ENCODE measurements at regions not wholly inside any gene's neighbourhood (a gene's known extent, or its start where the extent isn't known, plus 50 kb on each side); places are given as distances from the start of the nearest gene placed in this dataset.

GRCh38 chr11:104487046-104487806 is 323.3 kb upstream of the PDGFD start (continued):
- no peak for TF ChIP-seq PRDM15 (CRISPR knock-in tag; IDR thresholded peaks at IDR 0.05)
- no peak for TF ChIP-seq E2F1 (CRISPR knock-in tag; IDR thresholded peaks at IDR 0.05)
- TF ChIP-seq ZNF425 (CRISPR knock-in tag; conservative IDR thresholded peaks at IDR 0.05) = no peak
- TF ChIP-seq ZSCAN18 (CRISPR knock-in tag; IDR thresholded peaks at IDR 0.05) = no peak
- no peak for TF ChIP-seq CREM (CRISPR knock-in tag; IDR thresholded peaks at IDR 0.05)

DNA sequence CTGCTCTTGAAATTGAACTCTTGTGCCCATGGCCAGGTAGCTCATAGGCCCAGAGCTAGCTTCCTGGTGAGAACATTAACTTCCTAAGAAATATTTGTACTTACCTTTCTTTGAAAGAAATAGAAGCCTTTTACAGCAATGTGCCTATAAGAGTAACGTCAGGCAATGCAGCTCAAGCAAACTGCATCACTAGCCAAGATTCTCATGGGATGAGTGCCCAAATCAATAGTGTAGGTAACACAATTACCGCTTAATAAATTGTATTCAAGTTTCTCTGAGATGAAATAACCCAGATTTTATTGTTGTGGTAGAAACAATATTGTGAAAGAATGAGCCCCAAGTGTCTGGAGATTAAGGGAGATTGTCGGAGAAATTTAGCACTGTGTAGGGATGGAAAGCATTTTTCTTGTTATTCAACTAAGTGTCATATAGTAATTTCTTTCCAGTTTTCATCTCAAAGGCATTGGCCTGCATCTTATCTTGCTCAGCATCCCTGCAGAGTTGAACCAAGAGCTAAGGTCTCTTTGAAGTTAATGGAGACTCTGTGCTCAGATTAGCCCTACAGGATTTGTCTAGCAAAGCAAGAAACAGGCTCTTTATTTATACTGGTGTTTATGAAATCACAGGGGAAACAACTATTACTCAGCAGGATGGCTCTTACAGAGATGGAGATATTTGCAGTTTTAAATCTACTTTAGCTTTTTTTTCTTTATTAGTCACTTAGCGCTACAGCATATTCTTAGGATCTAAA is 321.0 kb upstream of the PDGFD start:
- no peak for TF ChIP-seq PRRX2 (CRISPR knock-in tag; IDR thresholded peaks at IDR 0.05)
- no peak for TF ChIP-seq NR1H2 (CRISPR knock-in tag; IDR thresholded peaks at IDR 0.05)
- no peak for TF ChIP-seq HMGA2 (CRISPR knock-in tag; IDR thresholded peaks at IDR 0.05)
- TF ChIP-seq ZNF317 (CRISPR knock-in tag; IDR thresholded peaks at IDR 0.05; ENCODE audit: borderline replicate concordance, low read depth) = no peak
- Mint-ChIP-seq H3K27ac (no peak overlapping the region), H3K4me1 (peaks cover 3% of the 10 kb centered on the region), H3K4me3 (no peak overlapping the region), H3K27me3 (ENCODE audit: low read depth) (no peaks in the 10 kb centered on the region), H3K9me3 (peaks cover 49% of the 10 kb centered on the region), H3K36me3 (peaks cover 41% of the 10 kb centered on the region)
- DNase-seq (ENCODE audit: low spot score) (no peak), ATAC-seq (no peak)
- POLR2A ChIA-PET = no interaction called here
- CTCF ChIA-PET = no interaction called here

GRCh38 chr11:104476898-104477297 is 313.0 kb upstream of the PDGFD start:
- ATAC-seq (no peak), DNase-seq (ENCODE audit: low spot score) (no peak)
- H3K4me1 Mint-ChIP-seq = no peaks in the 10 kb centered on the region
- peaks cover 8% of the 10 kb centered on the region for H3K36me3 Mint-ChIP-seq
- H3K27me3 Mint-ChIP-seq (ENCODE audit: low read depth) = no peaks in the 10 kb centered on the region
- peaks cover 11% of the 10 kb centered on the region for H3K9me3 Mint-ChIP-seq
- no peak overlapping the region for H3K27ac Mint-ChIP-seq
- POLR2A ChIA-PET = no interaction called here
- H3K4me3 Mint-ChIP-seq = no peak overlapping the region
- CTCF ChIA-PET = interaction anchor here (1.4 kb wide), 1 partner anchor 223 kb away, joined by 3 read pairs; no protein-coding TSS in a partner anchor
- TF ChIP-seq NFE2L1 (CRISPR knock-in tag; IDR thresholded peaks at IDR 0.05) = no peak
- TF ChIP-seq, protein P1, sequence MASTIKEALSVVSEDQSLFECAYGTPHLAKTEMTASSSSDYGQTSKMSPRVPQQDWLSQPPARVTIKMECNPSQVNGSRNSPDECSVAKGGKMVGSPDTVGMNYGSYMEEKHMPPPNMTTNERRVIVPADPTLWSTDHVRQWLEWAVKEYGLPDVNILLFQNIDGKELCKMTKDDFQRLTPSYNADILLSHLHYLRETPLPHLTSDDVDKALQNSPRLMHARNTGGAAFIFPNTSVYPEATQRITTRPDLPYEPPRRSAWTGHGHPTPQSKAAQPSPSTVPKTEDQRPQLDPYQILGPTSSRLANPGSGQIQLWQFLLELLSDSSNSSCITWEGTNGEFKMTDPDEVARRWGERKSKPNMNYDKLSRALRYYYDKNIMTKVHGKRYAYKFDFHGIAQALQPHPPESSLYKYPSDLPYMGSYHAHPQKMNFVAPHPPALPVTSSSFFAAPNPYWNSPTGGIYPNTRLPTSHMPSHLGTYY (CRISPR knock-in tag; IDR thresholded peaks at IDR 0.05) = no peak
- TF ChIP-seq NR1H2 (CRISPR knock-in tag; IDR thresholded peaks at IDR 0.05) = no peak
- no peak for TF ChIP-seq ZNF423 (CRISPR knock-in tag; IDR thresholded peaks at IDR 0.05)
- TF ChIP-seq, protein P2, sequence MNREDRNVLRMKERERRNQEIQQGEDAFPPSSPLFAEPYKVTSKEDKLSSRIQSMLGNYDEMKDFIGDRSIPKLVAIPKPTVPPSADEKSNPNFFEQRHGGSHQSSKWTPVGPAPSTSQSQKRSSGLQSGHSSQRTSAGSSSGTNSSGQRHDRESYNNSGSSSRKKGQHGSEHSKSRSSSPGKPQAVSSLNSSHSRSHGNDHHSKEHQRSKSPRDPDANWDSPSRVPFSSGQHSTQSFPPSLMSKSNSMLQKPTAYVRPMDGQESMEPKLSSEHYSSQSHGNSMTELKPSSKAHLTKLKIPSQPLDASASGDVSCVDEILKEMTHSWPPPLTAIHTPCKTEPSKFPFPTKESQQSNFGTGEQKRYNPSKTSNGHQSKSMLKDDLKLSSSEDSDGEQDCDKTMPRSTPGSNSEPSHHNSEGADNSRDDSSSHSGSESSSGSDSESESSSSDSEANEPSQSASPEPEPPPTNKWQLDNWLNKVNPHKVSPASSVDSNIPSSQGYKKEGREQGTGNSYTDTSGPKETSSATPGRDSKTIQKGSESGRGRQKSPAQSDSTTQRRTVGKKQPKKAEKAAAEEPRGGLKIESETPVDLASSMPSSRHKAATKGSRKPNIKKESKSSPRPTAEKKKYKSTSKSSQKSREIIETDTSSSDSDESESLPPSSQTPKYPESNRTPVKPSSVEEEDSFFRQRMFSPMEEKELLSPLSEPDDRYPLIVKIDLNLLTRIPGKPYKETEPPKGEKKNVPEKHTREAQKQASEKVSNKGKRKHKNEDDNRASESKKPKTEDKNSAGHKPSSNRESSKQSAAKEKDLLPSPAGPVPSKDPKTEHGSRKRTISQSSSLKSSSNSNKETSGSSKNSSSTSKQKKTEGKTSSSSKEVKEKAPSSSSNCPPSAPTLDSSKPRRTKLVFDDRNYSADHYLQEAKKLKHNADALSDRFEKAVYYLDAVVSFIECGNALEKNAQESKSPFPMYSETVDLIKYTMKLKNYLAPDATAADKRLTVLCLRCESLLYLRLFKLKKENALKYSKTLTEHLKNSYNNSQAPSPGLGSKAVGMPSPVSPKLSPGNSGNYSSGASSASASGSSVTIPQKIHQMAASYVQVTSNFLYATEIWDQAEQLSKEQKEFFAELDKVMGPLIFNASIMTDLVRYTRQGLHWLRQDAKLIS (CRISPR knock-in tag; IDR thresholded peaks at IDR 0.05; ENCODE audit: borderline replicate concordance) = no peak
- TF ChIP-seq, protein P3, sequence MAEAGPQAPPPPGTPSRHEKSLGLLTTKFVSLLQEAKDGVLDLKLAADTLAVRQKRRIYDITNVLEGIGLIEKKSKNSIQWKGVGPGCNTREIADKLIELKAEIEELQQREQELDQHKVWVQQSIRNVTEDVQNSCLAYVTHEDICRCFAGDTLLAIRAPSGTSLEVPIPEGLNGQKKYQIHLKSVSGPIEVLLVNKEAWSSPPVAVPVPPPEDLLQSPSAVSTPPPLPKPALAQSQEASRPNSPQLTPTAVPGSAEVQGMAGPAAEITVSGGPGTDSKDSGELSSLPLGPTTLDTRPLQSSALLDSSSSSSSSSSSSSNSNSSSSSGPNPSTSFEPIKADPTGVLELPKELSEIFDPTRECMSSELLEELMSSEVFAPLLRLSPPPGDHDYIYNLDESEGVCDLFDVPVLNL (CRISPR knock-in tag; IDR thresholded peaks at IDR 0.05; ENCODE audit: borderline replicate concordance, low read depth) = no peak
- no peak for TF ChIP-seq TP53 (CRISPR knock-in tag; IDR thresholded peaks at IDR 0.05)
